ENCODE measurements at regions not wholly inside any gene's neighbourhood (a gene's known extent, or its start where the extent isn't known, plus 50 kb on each side); places are given as distances from the start of the nearest gene placed in this dataset.

DNA sequence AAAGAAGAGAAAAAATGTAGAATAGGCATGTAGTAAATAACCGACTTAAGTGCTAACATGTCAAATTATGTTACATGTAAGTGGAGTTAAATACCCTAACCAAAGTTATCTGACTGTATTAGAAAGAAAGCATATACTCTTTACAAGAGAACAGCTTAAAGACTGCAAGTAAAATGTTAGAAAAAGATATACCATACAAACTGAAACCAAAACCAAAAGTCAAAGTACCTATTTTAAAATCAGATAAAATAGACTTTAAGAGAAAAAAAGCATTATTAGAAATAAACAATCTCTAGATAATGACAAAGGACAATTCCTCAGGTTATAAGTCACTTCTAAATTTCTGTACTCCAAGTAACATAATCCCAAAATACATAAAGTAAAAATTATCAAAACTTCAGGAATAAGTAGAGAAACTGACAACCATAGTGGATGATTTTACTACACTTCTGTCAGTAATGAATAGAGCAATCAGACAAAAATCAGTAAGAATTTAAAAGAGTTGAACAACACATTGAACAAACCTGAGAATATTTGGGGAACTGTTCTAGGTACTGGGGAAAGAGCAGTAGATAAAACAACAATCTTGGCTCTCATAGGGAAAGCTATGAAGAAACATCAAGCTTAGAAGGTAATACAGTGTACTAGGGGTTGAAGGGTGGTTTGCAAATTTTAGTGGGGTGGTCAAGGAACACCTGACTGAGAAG lies 127.3 kb downstream of the TBX19 start:
- Histone ChIP-seq H3K14ac (ENCODE audit: insufficient read length) (no peak overlapping the region), H4K8ac (ENCODE audit: extremely low read depth, insufficient read depth, low read length) (no peak overlapping the region), H3K27me3 (replicated peaks in 1 of 4; ENCODE audit: control insufficient read depth in 3 of 4, extremely low read depth in 1 of 4, insufficient read depth in 3 of 4, low read length in 3 of 4) (no peaks in the 10 kb centered on the region), H3K23me2 (ENCODE audit: low read depth, low read length) (no peaks in the 10 kb centered on the region; the same call in 1 of the 2 replicates), H2BK12ac (ENCODE audit: low read depth, low read length) (no peak overlapping the region), H3K27ac (ENCODE audit: low read depth, low read length) (no peak overlapping the region), H3K4me3 (ENCODE audit: extremely low read depth in 1 of 4, insufficient read depth in 2 of 4, low read depth in 3 of 4, low read length in 4 of 4) (no peak overlapping the region), H2BK120ac (replicated peaks; ENCODE audit: low read depth, low read length) (no peak overlapping the region), H3K4ac (replicated peaks; ENCODE audit: insufficient read length, low read depth, low read length) (no peak overlapping the region), H2BK15ac (ENCODE audit: low read length) (no peak overlapping the region), H3K4me1 (replicated peaks in 1 of 4; ENCODE audit: control insufficient read depth in 3 of 4, insufficient read depth in 4 of 4, low read length in 3 of 4) (no peaks in the 10 kb centered on the region), H2AK5ac (ENCODE audit: low read depth, low read length) (no peak overlapping the region), H3K9me3 (ENCODE audit: insufficient read depth in 2 of 2, low read depth in 1 of 2, low read length in 1 of 2) (no peaks in the 10 kb centered on the region), H4K91ac (replicated peaks; ENCODE audit: insufficient read length, low read length) (no peak overlapping the region), H3K79me2 (ENCODE audit: control insufficient read depth in 1 of 2, insufficient read depth in 2 of 2, low read length in 2 of 2) (no peaks in the 10 kb centered on the region), H3K23ac (ENCODE audit: insufficient read length) (no peak overlapping the region), H3K56ac (replicated peaks; ENCODE audit: insufficient read length, low read depth, low read length) (no peak overlapping the region), H2AFZ (ENCODE audit: low read length) (no peak overlapping the region), H3K36me3 (ENCODE audit: control insufficient read depth in 2 of 4, insufficient read depth in 4 of 4, low read length in 3 of 4) (no peaks in the 10 kb centered on the region), H3K4me2 (ENCODE audit: insufficient read depth in 1 of 2, low read depth in 2 of 2, low read length in 2 of 2) (no peak overlapping the region), H3K79me1 (ENCODE audit: low read depth, low read length) (no peaks in the 10 kb centered on the region), H3K18ac (ENCODE audit: extremely low read depth, low read length) (no peak overlapping the region), H2BK20ac (ENCODE audit: low read length) (no peak overlapping the region), H4K20me1 (replicated peaks in 1 of 2; ENCODE audit: control insufficient read depth in 1 of 2, insufficient read depth in 2 of 2, low read length in 2 of 2) (no peaks in the 10 kb centered on the region), H2BK5ac (ENCODE audit: low read depth, low read length) (no peak overlapping the region), H3K9ac (replicated peaks in 1 of 4; ENCODE audit: extremely low read depth in 1 of 4, low read depth in 3 of 4, low read length in 3 of 4) (no peak overlapping the region), H4K5ac (ENCODE audit: insufficient read length, low read depth, low read length) (no peak overlapping the region)
- DNase-seq (ENCODE audit: low read depth in 1 of 2, low spot score in 2 of 2), result no peak
- POLR2A ChIA-PET (ENCODE audit: partially characterized antibody), result no interaction called here
- 86% methylated on average over 1 of the region's 1 CpG; no CpG with 5 or more reads in 1 of the 2 experiments for WGBS, 2 experiments (ENCODE audit: extremely low coverage in 1 of 2, insufficient coverage in 1 of 2, insufficient read length in 1 of 2, insufficient replicate concordance in 2 of 2, low coverage in 1 of 2, low lambda C conversion rate in 2 of 2, missing lambda C conversion rate in 1 of 2)
- FAIRE-seq, result no peak
- CTCF ChIA-PET (ENCODE audit: partially characterized antibody), result interaction anchor here (0.6 to 2.2 kb wide), 4 partner anchors 32 to 731 kb away, joined by 3 to 6 read pairs (median 4); no protein-coding TSS in a partner anchor
- TF ChIP-seq SIX5 (IDR thresholded peaks at IDR 0.05; ENCODE audit: low read depth, low read length), result no peak
- TF ChIP-seq SRF (IDR thresholded peaks at IDR 0.05; ENCODE audit: low read depth, low read length), result no peak
- TF ChIP-seq SUZ12 (IDR thresholded peaks at IDR 0.05; ENCODE audit: low read length), result no peak
- no peak for TF ChIP-seq POLR2A (IDR thresholded peaks at IDR 0.05; ENCODE audit: control extremely low read depth in 1 of 2, low read depth in 2 of 2, low read length in 2 of 2)
- no peak for TF ChIP-seq GABPA (IDR thresholded peaks at IDR 0.05; ENCODE audit: borderline replicate concordance, insufficient read depth, low read length)
- no peak for TF ChIP-seq ZNF274 (IDR thresholded peaks at IDR 0.05; ENCODE audit: borderline replicate concordance, extremely low read depth, low read length)
- no peak for TF ChIP-seq BCL11A (IDR thresholded peaks at IDR 0.05; ENCODE audit: low read depth in 2 of 2, low read length in 2 of 2)
- TF ChIP-seq BRCA1 (IDR thresholded peaks at IDR 0.05; ENCODE audit: low read depth, low read length), result no peak
- no peak for TF ChIP-seq GTF2F1 (IDR thresholded peaks at IDR 0.05; ENCODE audit: borderline replicate concordance, low read depth, low read length)
- no peak for TF ChIP-seq RAD21 (IDR thresholded peaks at IDR 0.05 in 1 of 2, conservative IDR thresholded peaks at IDR 0.05 in 1 of 2; ENCODE audit: low read depth in 2 of 2, low read length in 2 of 2)
- TF ChIP-seq NANOG (IDR thresholded peaks at IDR 0.05; ENCODE audit: insufficient read depth, low read depth, low read length, poor library complexity, severe bottlenecking), result no peak

Data from H1 (cell line).